Muscle of arm (tissue), 1 donor: ENCODE measurements at regions not wholly inside any gene's neighbourhood (a gene's known extent, or its start where the extent isn't known, plus 50 kb on each side); places are given as distances from the start of the nearest gene placed in this dataset.

Experiments
- DNase-seq: peaks from one replicate; pipeline ENCODE4 v3.0.0-alpha.2; 2013

- DNase-seq = no peak
Observed at GRCh38 chr1:218139761-218140160, 145.3 kb upstream of the RRP15 start.

GRCh38 chr1:218156595-218156994 lies 128.5 kb upstream of the RRP15 start:
- DNase-seq = no peak

GRCh38 chr1:218163371-218163770 lies 121.7 kb upstream of the RRP15 start:
- no peak for DNase-seq

- DNase-seq = peak; percentile 65
Observed at GRCh38 chr1:218164111-218164929, 120.8 kb upstream of the RRP15 start.

- DNase-seq = no peak
Observed at GRCh38 chr1:218164930-218165700, 120.0 kb upstream of the RRP15 start.

- DNase-seq = peak; percentile 26
Observed at GRCh38 chr1:218165701-218166114, 119.4 kb upstream of the RRP15 start.

GRCh38 chr1:218166268-218166945 lies 118.7 kb upstream of the RRP15 start:
- DNase-seq = peak; percentile 29

- peak; percentile 48 for DNase-seq
Observed at GRCh38 chr1:218171302-218171893, 113.7 kb upstream of the RRP15 start.

GRCh38 chr1:218182455-218182854 lies 102.6 kb upstream of the RRP15 start:
- no peak for DNase-seq

- DNase-seq = no peak
Observed at GRCh38 chr1:218200979-218201378, 84.1 kb upstream of the RRP15 start.

GRCh38 chr1:218201601-218202000 lies 83.5 kb upstream of the RRP15 start:
- no peak for DNase-seq

- DNase-seq = peak; percentile 0
Observed at GRCh38 chr1:218205721-218206120, 79.4 kb upstream of the RRP15 start.

- no peak for DNase-seq
Observed at GRCh38 chr1:218207194-218207593, 77.9 kb upstream of the RRP15 start.

- no peak for DNase-seq
Observed at GRCh38 chr1:218209351-218209861, 75.7 kb upstream of the RRP15 start.

GRCh38 chr1:218211241-218211640 lies 73.9 kb upstream of the RRP15 start:
- DNase-seq = no peak

GRCh38 chr1:218217040-218217439 lies 68.1 kb upstream of the RRP15 start:
- no peak for DNase-seq

GRCh38 chr1:218219460-218219859 lies 65.6 kb upstream of the RRP15 start:
- no peak for DNase-seq

GRCh38 chr1:218224101-218224500 lies 61.0 kb upstream of the RRP15 start:
- no peak for DNase-seq

GRCh38 chr1:218226005-218226404 lies 59.1 kb upstream of the RRP15 start:
- DNase-seq = no peak
